ENCODE measurements at regions not wholly inside any gene's neighbourhood (a gene's known extent, or its start where the extent isn't known, plus 50 kb on each side); places are given as distances from the start of the nearest gene placed in this dataset.

- TF ChIP-seq, protein P1, sequence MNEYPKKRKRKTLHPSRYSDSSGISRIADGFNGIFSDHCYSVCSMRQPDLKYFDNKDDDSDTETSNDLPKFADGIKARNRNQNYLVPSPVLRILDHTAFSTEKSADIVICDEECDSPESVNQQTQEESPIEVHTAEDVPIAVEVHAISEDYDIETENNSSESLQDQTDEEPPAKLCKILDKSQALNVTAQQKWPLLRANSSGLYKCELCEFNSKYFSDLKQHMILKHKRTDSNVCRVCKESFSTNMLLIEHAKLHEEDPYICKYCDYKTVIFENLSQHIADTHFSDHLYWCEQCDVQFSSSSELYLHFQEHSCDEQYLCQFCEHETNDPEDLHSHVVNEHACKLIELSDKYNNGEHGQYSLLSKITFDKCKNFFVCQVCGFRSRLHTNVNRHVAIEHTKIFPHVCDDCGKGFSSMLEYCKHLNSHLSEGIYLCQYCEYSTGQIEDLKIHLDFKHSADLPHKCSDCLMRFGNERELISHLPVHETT (CRISPR knock-in tag; conservative IDR thresholded peaks at IDR 0.05) = no peak
Measured at GRCh38 chr5:60287174-60287771, 393.7 kb upstream of the PDE4D start (continued).

DNA sequence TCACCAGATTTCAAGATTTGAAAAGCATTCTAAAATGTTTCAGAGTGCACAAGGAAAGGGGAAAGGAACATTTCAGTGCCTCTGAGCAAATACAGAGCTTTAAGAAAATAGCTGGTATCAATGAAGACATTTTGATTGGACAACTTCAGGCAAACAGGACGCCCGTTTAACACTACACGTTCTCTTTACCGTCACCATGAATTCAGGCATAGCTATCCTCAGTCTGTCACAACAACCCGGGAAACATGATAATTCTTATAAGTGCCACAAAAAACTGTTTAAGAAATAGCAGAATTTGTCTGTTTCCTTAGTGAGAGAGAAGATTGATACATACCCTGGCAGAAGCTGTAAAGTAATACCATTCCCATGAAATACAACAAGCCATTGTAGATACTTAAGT, 392.4 kb upstream of the PDE4D start:
- no TSS peak for BruUV-seq (replicated peaks)
- CTCF ChIA-PET (ENCODE audit: low intra/inter-chr PET ratio, low total read pairs) = no interaction called here

More for the DNA sequence above, 392.4 kb upstream of the PDE4D start:
- Histone ChIP-seq H3K4me1 (ENCODE audit: insufficient read depth, low read length) (peaks cover 21% of the 10 kb centered on the region), H3K79me2 (ENCODE audit: insufficient read depth, low read length) (no peaks in the 10 kb centered on the region), H3K4me3 (replicated peaks in 1 of 3; ENCODE audit: insufficient read depth in 1 of 3, low read depth in 2 of 3, low read length in 3 of 3) (no peak overlapping the region), H3K9ac (ENCODE audit: insufficient read depth, low read depth, low read length) (no peak overlapping the region), H3K4me2 (ENCODE audit: low read depth, low read length) (no peak overlapping the region), H3K27ac (ENCODE audit: extremely low read length, insufficient read depth, low read length) (no peak overlapping the region), H3K27me3 (ENCODE audit: control insufficient read depth in 1 of 2, insufficient read depth in 2 of 2, low read length in 2 of 2) (no peaks in the 10 kb centered on the region), H3K36me3 (replicated peaks in 1 of 2; ENCODE audit: control insufficient read depth in 1 of 2, insufficient read depth in 2 of 2, low read length in 2 of 2) (no peaks in the 10 kb centered on the region), H3K9me3 (ENCODE audit: low read length) (no peaks in the 10 kb centered on the region), H2AFZ (ENCODE audit: low read length) (no peak overlapping the region), H4K20me1 (ENCODE audit: insufficient read depth, low read length) (0 out of 2 replicates have a peak, but pooled peaks cover 2% of the 10 kb centered on the region)
- in situ Hi-C loops (cut with HindIII; ENCODE audit: extremely low pct_ligation_motif_present, low pct_unique_long_range_greater_than_20kb) (loop anchor here (10.0 kb wide), 1 partner anchor 471 kb away; no protein-coding TSS in a partner anchor), intact Hi-C loops (cut with micrococcal nuclease; ENCODE audit: unreplicated experiment) (loop anchor here (10.0 kb wide), 2 partner anchors 471 to 901 kb away; no protein-coding TSS in a partner anchor)
- no peak for DNase-seq (ENCODE audit: low spot score)
- TF ChIP-seq THRA (CRISPR knock-in tag; IDR thresholded peaks at IDR 0.05; ENCODE audit: borderline replicate concordance) (no peak), ZMAT3 (CRISPR knock-in tag; conservative IDR thresholded peaks at IDR 0.05) (no peak), EED (CRISPR knock-in tag; IDR thresholded peaks at IDR 0.05) (no peak), ZNF234 (CRISPR knock-in tag; conservative IDR thresholded peaks at IDR 0.05) (no peak), SIN3B (IDR thresholded peaks at IDR 0.05; ENCODE audit: low read length) (no peak), PITX1 (CRISPR knock-in tag; IDR thresholded peaks at IDR 0.05) (no peak)
- 89% methylated on average over 5 of the region's 5 CpGs for WGBS (ENCODE audit: low lambda C conversion rate)
- no peak for ATAC-seq
- FAIRE-seq = no peak
- POLR2A ChIA-PET = no interaction called here
